Stimulated activated CD4-positive, alpha-beta T cell treated with anti-CD3 and anti-CD28 coated beads, Interleukin-12 subunit alpha, Interleukin-12 subunit beta, amount 100 ng/mL, for 24 hours (primary cell): ENCODE measurements at regions not wholly inside any gene's neighbourhood (a gene's known extent, or its start where the extent isn't known, plus 50 kb on each side); places are given as distances from the start of the nearest gene placed in this dataset.
"Not testable (repeated sequence)": the region's sequence is repeated elsewhere in the genome, so short reads cannot be mapped to it uniquely, and the experiment has no call there.

Experiments
- DNase-seq, 2 experiments: peaks; one replicate each; pipeline ENCODE4 v3.0.0-alpha.2; 2020; ENCODE audit warnings: low read depth in 2 of 2

DNA sequence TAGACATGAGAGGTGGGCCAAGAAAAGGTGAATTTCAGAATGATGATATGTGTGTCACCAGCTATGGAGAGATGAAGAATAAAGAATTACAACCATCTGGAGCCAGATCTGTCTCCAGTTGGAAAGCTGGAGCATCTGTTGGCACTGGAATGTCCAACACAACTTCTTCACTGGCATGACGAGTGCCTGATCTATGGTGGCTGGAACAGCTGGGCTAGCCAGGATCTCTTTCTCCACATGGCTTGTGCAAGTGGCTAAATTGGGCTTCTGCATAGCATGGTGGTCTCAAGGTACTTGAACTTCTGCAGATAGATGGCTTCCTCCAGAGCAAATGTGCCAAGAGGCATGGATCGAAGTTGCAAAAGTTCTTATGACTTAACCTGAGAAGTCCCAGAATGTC is 256.1 kb upstream of the NCAM1 start:
- DNase-seq, result no peak

DNA sequence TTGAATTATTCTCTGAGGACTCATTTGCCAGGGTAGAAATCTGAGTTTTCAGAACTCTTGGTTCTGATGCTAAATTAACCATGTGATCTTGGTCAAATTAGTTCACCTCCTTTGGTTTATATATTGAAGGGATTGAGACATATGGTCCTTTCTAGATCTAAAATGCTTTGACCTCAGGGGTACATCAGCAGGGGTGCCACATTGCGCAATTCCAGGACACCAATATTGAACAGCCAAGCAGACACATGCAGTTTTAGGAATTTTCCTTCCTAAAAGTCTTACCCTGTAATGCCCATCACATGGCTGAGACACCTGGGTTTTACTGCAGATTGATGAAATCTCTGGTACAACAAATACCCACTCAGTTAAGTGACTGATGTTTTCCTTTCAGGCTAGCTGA is 254.4 kb upstream of the NCAM1 start:
- DNase-seq, result no peak

DNA sequence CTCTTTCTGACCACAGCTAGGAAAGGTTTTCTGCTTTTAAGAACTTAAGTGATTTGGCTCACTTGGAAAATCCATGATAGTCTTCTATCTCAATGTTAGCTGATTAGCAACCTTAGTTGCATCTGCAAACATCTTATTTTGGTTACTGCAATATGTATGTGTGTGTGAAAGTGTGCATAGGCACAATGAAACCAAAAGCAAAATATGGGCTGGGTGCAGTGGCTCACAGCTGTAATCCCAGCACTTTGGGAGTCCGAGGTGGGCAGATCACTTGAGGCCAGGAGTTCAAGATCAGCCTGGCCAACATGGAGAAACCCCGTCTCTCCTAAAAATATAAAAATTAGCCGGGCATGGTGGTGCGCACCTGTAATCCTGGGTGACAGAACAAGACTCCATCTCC is 246.9 kb upstream of the NCAM1 start:
- not testable (repeated sequence) for DNase-seq

DNA sequence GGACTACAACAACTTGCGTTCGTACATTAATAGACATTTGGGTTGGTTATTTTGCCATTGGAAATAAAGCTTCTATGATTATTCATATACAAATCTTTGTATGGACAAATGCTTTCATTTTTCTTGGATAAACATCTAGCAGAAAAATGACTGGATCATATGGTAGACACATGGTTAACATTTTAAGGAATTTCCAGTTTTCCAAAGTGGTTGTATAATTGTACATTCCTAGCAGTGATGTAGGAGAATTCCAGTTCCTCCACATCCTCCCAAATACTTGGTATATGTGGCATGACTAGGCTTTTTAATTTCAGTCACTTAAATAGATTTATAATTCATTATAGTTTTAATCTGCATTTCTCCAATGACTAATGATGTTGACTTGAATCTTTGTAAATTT is 246.2 kb upstream of the NCAM1 start:
- no peak for DNase-seq

DNA sequence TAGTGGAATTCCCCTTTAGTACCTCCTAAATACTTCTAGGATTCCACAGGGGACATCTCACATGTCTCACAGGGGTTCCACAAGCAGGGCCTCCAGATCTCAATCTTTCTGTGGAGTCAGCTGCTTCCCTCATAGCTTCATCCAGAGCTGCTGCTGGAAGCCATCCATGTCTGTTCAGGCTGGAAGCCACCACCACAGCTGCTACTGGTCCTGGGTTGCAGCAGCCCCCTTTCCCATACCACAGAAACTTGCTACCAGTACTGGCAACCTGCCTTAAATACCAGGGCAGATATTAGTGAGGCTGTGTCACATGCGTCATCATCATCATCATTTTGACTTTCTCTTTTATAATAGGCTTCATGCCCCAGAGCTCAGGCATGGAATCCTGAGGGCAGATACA is 242.7 kb upstream of the NCAM1 start:
- DNase-seq, result no peak

DNA sequence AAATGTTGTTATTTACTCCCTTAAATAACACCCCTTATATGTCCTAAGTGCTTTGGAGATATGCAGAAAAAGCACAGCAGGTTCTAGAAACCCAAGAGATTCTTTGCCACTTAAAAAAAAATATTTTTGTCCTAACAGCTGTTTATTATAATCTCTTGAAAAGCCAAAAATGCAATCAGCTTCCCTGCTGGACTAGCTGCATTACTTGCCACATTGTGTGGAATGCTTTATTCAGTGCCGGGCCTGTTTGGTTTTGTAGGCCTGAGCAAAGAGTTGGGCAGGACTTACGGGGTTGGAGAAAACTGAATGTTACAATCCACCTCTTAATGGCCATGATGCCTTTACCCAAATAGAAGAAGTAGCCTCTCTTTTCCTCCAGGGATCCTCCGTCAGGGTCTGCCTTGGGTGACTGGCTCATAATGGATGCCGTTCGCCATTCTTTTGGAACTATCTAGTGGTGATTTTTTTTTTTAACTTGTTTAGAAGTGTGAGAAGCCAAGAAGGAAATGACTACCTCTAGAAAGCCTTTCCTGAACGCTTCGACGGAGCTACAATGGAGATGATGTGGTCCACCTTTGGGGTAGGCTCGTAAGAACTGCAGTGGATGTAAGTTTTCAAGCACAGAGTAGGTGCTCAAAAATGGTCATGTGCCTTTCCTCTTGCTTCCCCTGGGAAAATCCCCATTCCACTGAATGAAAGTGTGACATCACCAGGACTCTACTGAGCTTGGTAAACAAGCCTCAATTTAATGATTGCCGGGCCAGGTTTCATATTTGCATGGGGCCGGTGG is 241.3 kb upstream of the NCAM1 start:
- DNase-seq, result no peak

DNA sequence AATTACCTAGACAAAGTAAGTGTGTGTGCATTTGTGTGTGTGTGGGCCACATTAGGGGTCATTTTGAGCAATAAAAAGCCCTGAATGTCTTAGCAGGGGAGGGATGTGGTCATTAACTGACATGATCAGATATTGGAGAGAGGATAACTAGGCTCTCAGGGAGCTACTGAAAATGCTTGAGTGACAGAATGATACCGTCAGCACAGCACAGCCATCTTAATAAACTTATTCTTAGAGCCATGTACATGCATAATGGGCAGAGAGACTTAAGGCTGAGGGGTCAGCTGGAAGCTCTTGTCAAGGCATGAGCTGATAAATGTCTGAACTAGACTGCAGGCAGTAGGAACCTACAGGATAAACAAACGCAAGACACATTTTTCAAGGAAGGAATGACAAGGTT is 239.1 kb upstream of the NCAM1 start:
- DNase-seq, result no peak

DNA sequence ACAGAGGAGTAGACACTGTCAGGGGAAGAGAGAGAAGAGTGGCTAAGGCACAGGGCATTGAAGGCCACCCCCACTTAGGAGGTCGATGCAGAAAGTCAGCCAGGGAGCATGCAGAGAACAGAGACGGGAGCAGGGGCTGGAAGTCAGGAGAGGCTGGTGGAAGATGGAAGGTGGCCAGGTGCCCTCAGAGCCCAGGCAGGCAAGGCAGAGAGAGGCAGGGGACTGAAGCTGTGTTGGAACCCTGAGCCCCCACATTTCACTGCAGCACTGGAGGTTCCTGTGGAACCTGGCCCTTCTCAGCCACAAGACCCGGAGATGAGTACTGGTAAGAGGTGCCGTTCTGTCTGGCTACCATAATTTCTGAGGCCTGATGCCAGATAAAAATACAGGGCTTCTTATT is 238.3 kb upstream of the NCAM1 start:
- no peak for DNase-seq

DNA sequence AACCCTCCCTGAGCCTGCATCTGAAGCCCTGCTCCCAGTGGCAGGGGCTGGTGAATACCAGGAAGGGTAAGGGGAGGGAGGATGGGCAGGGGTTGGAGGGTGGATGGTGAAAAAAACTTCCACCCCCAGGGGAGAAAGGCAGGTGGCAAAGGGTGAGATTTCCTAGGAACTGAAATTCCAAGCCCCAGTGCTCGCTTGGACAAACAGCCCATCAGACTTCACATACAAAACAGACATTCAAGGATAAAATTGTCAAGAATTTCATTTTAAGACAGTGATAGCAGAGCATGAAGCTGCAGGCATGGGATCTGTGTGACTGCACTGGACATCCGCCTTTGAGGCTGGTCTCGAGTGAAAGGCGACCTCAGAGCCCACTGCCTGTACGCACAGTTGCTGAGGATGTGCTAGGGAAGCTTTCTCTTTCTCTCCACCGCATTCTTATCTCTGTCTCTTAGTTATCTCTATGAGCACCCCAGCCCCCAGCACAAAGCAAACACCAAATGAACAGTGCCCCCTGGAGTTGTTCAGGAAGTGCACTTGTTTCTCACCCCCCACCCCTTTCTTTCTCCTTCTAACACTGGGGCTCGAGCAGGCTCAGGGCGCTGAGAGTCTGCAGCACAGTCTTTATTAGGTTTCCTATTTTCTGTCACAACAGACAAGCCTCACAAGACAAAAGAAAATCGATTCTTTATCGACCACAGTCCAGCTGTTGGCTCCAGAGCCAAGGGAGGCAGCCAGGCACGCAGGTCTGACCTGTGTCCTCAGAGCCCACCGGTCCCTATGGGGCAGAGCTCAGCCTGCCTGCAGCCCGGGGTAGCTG is 237.3 kb upstream of the NCAM1 start:
- no peak for DNase-seq

DNA sequence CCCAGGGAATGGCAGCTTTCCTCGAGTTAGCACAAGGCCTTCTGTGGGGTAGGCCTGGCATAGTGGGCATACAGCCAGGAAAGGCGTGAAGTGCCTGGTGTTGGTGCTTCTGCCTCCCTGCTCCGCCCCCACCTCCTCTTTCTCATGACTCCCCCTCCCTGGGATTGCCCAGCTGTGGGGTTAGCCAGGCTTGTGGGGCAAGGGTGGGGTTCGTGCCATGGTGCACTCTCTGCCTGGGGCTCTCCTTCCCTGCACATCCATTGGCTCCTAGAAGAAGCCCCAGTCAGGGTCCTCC is 236.8 kb upstream of the NCAM1 start:
- no peak for DNase-seq

DNA sequence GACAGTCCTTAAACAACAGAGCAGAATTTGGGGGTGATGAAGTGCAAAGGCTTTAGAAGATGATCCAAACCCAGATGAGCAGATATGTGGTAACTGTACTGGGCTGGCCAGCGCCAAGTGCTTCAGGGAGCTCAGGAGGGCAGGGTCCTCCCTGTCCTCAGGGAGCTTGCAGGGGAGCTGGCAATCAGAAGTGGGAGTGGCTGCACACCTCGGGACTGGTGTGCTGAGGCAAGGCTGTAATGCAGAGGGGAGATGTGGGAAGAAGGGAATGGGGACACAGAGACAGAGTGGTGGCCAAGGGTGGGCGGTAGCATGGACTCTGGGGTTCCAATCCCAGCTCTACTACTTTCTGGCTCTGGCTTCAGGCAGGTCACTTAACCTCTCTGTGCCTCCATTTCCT is 235.6 kb upstream of the NCAM1 start:
- DNase-seq, result no peak

DNA sequence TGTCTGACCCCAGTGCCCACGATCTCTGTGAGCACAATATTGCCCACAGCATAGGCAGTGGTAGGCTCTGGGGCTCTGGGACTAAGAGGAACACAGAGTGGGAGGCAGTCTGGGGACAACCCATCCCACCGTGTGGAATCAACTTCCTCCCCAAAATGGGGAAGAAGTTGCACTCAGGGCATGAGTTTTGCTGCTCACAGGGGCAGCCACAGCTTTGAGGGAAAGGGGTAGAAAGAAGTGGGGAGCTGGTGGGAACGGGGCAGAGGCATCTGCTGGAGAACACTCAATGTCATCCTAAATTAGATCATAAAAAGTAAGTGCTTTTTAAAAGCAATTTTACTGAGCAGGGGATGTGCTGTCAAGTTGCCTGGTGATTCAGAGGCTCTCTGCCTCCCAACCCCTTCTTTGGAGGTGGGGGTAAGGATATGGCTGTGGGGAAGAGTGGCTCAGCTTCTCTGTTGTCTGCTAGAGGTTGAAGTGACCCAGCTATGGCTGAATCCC is 233.8 kb upstream of the NCAM1 start:
- no peak for DNase-seq

DNA sequence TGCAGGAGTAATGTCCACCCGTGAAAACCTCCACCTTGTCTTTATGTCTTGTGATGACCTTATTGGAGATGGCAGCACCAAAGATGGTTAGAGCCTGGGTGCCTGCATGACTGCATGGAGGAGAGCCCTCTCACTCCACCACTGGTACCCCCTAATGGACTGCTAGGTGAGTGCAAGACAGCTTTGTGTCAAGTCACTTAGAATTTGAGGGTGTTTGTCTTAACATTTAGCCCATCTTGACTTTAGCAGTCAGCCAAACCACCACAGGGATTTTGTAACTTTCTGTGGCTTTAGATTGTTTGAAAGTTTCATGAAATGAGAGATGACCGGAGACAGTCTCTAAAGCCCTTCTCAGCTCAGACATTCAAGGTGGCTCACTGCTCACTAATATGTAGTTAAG is 232.9 kb upstream of the NCAM1 start:
- DNase-seq, result no peak

DNA sequence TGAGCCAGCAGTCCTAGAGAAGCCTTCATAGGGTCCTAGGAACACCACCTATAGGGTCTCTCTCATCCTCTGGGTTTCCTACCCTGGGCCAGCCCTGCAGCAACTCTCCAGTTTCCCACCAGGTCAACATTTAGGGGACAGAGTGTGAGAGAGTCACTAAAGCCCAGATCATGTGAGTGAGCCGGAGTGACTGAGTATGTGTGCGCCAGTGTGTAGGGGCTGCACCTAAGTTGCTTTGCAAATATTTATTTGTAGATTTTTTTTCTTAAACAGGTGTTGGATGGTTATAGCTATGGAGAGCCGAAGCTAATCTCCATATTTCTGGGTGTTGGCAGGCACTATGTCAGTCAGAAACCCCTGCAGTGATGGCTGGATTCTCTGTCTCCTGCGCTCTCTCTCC is 232.5 kb upstream of the NCAM1 start:
- no peak for DNase-seq

DNA sequence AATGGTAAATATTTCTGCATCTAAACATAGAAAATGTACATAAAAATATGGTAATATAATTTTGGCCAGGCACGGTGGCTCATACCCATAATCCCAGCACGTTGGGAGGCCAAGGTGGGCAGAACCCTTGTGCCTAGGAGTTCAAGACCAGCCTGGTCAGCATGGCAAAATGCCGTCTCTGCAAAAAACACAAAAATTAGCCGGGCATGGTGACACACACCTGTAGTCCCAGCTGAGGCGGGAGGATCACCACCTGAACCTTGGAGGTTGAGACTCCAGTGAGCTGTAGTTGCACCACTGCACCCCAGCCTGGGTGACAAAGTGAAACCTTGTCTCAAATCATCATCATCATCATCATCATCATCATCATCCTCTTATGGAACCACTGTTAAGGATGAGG is 230.6 kb upstream of the NCAM1 start:
- DNase-seq, result no peak

DNA sequence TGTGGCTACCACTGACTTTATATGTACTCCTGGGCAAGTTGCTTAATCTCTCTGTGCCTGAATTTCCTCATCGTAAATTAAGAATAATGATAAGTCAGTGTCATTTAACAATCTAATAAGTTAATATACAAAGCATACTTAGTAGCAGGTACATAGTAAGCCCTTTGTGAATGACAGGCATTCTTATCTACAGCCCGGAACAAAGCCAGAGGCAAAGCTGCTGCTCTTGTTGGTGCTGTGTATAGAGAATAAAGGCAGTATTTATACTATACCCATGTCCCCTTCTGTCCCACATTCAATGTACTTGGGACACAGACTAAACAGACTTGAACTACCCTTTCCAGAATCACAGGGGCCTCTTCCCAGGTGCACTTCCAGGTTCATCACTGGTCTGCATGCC is 229.7 kb upstream of the NCAM1 start:
- no peak for DNase-seq

DNA sequence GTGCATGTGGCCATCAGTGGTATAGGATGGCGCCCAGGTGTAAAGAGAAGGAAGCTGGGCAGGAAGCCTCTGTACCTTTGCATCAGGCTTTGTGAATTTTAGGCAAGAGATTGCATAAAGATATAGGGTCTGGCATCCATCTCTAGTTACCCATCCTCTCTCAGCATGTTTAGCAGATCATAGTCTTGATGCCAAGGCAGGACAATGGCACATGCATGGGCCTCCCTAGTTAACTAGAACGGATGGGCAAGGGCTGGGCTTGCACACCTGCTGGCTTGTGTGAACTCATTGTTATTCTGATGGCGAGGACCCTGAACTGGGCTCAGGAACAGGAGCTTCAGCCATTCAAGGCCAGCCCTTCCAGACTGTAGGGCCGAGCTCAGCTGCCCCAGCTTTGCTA is 229.2 kb upstream of the NCAM1 start:
- no peak for DNase-seq

DNA sequence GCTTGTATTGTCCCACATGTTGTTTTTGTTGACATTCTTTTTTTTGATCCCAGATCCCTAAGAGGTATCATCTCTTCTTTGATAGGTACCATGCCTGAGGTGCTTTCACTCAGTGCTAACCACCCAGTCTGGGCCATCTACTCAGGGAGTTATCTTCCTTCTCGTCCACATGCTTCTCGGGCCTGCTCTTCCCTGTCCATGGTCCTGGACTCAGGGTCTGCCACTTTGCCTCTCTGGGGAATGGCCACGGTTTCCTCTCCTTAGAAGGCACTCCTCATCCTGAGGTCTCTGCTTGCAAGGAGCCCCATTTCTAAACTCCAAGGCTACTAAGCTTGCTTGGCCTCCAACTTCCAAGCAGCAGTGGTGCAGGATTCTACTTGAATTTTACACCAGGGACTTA is 227.0 kb upstream of the NCAM1 start:
- DNase-seq, result no peak

DNA sequence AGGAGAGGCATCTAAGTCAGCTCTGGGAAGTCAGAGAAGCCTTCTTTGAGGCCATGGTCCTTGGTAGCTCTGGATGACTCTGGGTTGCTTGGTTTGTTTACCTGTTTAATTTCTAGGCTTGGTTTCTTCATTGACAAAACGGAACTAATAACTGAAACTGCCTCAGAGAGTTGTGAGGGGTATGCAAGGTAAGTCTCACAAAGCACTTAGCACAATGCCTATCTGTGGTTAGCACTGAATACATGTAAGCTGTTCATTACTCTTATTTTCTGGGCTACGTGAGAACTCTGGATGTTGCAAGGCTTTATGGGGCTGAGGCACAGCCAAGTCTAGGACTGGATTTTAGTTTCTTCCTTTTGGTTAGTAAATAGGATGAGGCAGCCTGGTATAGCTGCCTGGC is 225.8 kb upstream of the NCAM1 start:
- no peak for DNase-seq

DNA sequence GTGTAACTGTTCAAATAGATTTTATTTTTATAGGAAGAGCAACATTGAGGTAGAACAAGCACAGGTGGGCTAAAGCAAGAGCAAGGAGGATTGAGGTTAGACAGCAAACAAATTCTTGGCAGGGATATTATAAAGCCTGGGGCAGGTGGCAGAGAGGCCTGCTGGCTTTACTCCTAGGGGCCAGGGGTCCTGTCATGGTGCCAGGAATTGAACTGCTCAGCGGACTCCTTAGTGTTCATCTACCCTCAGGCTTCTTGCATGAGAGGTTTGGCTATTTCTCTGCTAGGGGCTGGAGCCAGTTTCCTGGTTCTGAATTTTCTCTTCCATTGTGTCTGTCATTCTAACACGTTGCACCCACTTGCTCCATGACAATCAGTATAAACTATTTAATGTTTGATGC is 217.2 kb upstream of the NCAM1 start:
- no peak for DNase-seq

DNA sequence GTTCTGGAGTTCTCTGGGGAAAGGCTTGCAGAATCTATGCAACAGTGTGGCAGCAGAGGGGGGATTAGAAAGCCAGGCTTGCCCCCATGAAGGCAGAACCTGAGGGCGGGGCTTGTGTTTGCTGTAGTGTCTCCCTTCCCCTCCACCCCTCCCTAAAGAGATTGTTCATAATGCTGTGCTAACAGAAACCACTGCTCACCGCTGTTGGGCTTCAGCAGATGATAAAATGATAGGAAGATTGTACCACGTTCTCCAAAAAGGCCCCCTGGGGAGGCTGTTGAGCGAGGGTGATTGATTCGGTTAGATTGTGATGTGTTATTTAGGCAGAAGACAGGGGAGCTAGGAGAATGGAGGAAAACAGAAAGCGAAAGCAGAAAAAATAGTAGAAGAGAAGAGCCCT is 215.2 kb upstream of the NCAM1 start:
- no peak for DNase-seq

DNA sequence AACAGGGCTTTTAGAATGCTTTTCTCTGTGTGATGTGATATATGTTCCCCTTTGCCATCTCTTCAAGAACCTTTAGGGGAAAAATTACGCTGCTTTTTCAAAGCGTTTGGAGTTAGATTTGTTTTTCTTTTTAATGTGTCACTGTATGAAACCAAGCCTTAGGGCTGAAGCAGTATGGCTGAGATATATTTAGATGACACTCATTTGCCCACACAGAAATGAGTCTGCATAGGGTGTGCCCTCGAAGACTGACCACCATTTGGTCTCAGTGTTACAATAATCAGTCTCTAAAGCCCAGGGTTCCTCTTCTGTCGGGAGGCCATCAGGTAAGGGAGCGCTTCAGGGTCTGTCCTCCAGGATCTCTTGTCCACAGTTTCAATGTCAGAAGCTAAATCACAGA is 213.0 kb upstream of the NCAM1 start:
- DNase-seq, result no peak

DNA sequence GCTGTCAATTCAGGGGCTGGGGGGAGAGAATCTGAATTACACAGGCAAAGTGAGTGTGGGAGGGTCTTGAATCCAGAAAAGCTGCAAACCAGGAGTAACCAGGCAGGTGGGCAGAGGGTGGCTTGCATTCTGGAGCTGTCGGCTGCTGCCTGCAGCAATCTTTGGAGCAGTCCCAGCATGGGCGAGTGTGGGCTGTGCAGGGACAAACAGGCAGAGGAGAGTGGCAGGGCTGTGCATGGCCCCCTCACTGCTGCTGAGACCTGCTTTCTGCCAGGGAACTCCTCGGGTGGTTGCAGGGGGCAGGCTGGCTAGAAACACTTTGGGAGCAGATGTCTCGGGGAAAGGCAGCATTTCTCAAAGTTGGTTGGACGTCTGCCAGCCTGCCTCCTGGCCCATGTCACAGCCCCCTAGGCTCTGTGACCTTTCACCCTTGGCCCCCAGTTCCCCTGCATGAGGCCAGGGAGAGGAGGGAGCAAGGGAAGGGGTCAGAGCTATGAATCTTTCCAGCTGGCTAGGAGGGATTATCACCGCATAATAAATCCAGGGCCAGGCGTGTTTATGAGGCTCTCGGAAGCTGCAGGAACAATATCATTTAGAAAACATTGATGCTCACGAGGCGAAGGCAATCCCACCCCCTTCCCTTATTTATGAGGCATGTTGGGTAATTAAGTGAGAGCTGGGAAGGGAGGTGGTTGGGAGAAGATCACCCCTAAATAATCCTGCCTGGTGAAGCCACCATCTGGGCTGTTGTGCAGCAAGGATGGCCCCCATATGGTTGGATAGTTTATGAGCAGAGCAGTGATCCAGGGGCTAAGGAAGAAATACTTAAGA is 212.3 kb upstream of the NCAM1 start:
- DNase-seq, result no peak
